WTC11 (cell line): ENCODE measurements at regions not wholly inside any gene's neighbourhood (a gene's known extent, or its start where the extent isn't known, plus 50 kb on each side); places are given as distances from the start of the nearest gene placed in this dataset.

Source experiments
- ATAC-seq: fragments of 200-7000 bp; cut with Tn5 transposase; 2 replicates; pipeline ENCODE4 v1.10.0; 2021; ENCODE audit warnings: mild to moderate bottlenecking, moderate library complexity
- CTCF ChIA-PET: fragments of 300-600 bp; sonication (Branson Sonifier 250); formaldehyde crosslinking; loops from one replicate; lab custom pipeline; 2021; ENCODE audit warnings: antibody characterized with exemption; lab: Charles Lee
- POLR2A ChIA-PET: fragments of 350-600 bp; sonication (Branson Sonifier 250); formaldehyde crosslinking; loops from one replicate; lab custom pipeline; 2021; ENCODE audit warnings: antibody characterized with exemption; lab: Charles Lee
- DNase-seq: peaks from one replicate; pipeline ENCODE4 v3.0.0; 2021; ENCODE audit warnings: low spot score
- H3K27ac Mint-ChIP-seq: 2 replicates; pipeline ENCODE4 v1.8.0; 2021; ENCODE audit warnings: mixed read lengths
- H3K27me3 Mint-ChIP-seq: 2 replicates; pipeline ENCODE4 v1.8.0; 2021; ENCODE audit warnings: low read depth, mild to moderate bottlenecking, moderate library complexity, mixed read lengths
- H3K36me3 Mint-ChIP-seq: 2 replicates; pipeline ENCODE4 v1.8.0; 2021; ENCODE audit warnings: mixed read lengths
- H3K4me1 Mint-ChIP-seq: 2 replicates; pipeline ENCODE4 v1.8.0; 2022; ENCODE audit warnings: mixed read lengths
- H3K4me3 Mint-ChIP-seq: 2 replicates; pipeline ENCODE4 v1.8.0; 2021; ENCODE audit warnings: mild to moderate bottlenecking, moderate library complexity, mixed read lengths
- H3K9me3 Mint-ChIP-seq: 2 replicates; pipeline ENCODE4 v1.8.0; 2021; ENCODE audit warnings: mixed read lengths
- ATF3 ChIP-seq: sonication (generic); formaldehyde crosslinking; conservative IDR thresholded peaks from 2 replicates; pipeline ENCODE4 v1.8.1; 2022; ENCODE audit warnings: mild to moderate bottlenecking, missing genetic modification reagents
- CDX4 ChIP-seq: fragments of 250-450 bp; sonication (Bioruptor Pico); IDR thresholded peaks from 2 replicates; pipeline ENCODE4 v1.9.0; 2021; ENCODE audit warnings: moderate library complexity, mild to moderate bottlenecking, inconsistent platforms, borderline replicate concordance
- ELF4 ChIP-seq: sonication (generic); formaldehyde crosslinking; IDR thresholded peaks from 2 replicates; pipeline ENCODE4 v1.8.1; 2022; ENCODE audit warnings: low read depth, mild to moderate bottlenecking, moderate library complexity, missing genetic modification reagents
- FOXK1 ChIP-seq: sonication (generic); formaldehyde crosslinking; IDR thresholded peaks from 2 replicates; pipeline ENCODE4 v1.8.0; 2022; ENCODE audit warnings: mild to moderate bottlenecking, moderate library complexity, missing genetic modification reagents
- IRF1 ChIP-seq: sonication (generic); formaldehyde crosslinking; IDR thresholded peaks from 2 replicates; pipeline ENCODE4 v1.8.0; 2023; ENCODE audit warnings: missing genetic modification reagents
- NFYB ChIP-seq: sonication (generic); formaldehyde crosslinking; conservative IDR thresholded peaks from 2 replicates; pipeline ENCODE4 v1.8.0; 2022; ENCODE audit warnings: low read depth, missing genetic modification reagents
- PRDM15 ChIP-seq: sonication (generic); formaldehyde crosslinking; IDR thresholded peaks from 2 replicates; pipeline ENCODE4 v1.8.0; 2022; ENCODE audit warnings: missing genetic modification reagents
- STAT6 ChIP-seq: sonication (generic); formaldehyde crosslinking; conservative IDR thresholded peaks from 2 replicates; pipeline ENCODE4 v1.8.1; 2023; ENCODE audit warnings: mild to moderate bottlenecking, low read depth, missing genetic modification reagents, moderate library complexity
- TEAD4 ChIP-seq: sonication (generic); formaldehyde crosslinking; IDR thresholded peaks from 2 replicates; pipeline ENCODE4 v1.8.0; 2022; ENCODE audit warnings: mild to moderate bottlenecking, missing genetic modification reagents
- USF1 ChIP-seq: sonication (generic); formaldehyde crosslinking; IDR thresholded peaks from 2 replicates; pipeline ENCODE4 v1.8.0; 2022; ENCODE audit warnings: mild to moderate bottlenecking, missing genetic modification reagents
- ZMAT4 ChIP-seq: fragments of 250-450 bp; sonication (Bioruptor Pico); IDR thresholded peaks from 2 replicates; pipeline ENCODE4 v1.9.0; 2021; ENCODE audit warnings: mild to moderate bottlenecking

- no peak for TF ChIP-seq PRDM15
Measured at GRCh38 chr13:70622796-70623195, 514.5 kb upstream of the KLHL1 start (continued).

- Mint-ChIP-seq H3K27ac (no peak overlapping the region), H3K9me3 (no peaks in the 10 kb centered on the region), H3K4me1 (no peaks in the 10 kb centered on the region), H3K36me3 (no peaks in the 10 kb centered on the region), H3K4me3 (no peak overlapping the region), H3K27me3 (peaks cover 15% of the 10 kb centered on the region)
- ChIA-PET CTCF (no interaction called here), POLR2A (interaction anchor here (0.9 kb wide), 1 partner anchor 8 kb away, joined by 5 read pairs; no protein-coding TSS in a partner anchor)
- ATAC-seq (no peak), DNase-seq (no peak)
- TF ChIP-seq IRF1: no peak
- TF ChIP-seq STAT6 (CRISPR knock-in tag): no peak
- TF ChIP-seq PRDM15: no peak
- TF ChIP-seq TEAD4 (CRISPR knock-in tag): no peak
- TF ChIP-seq USF1 (CRISPR knock-in tag): no peak
- no peak for TF ChIP-seq CDX4
- no peak for TF ChIP-seq ZMAT4 (CRISPR knock-in tag)
- no peak for TF ChIP-seq FOXK1
- TF ChIP-seq ATF3 (CRISPR knock-in tag): no peak
- no peak for TF ChIP-seq ELF4 (CRISPR knock-in tag)
- TF ChIP-seq NFYB: no peak
Measured at GRCh38 chr13:70619936-70620335, 511.7 kb upstream of the KLHL1 start.
